DOHH2 (cell line): ENCODE measurements at regions not wholly inside any gene's neighbourhood (a gene's known extent, or its start where the extent isn't known, plus 50 kb on each side); places are given as distances from the start of the nearest gene placed in this dataset.

Experiments used
- CTCF ChIP-seq: fragments of 200-600 bp; sonication (generic); IDR thresholded peaks from one replicate; pipeline ENCODE4 v1.5.1; 2014; ENCODE audit warnings: antibody characterized with exemption, mild to moderate bottlenecking, low read depth, low read length; ENCODE audit not compliant: poor library complexity, severe bottlenecking
- EZH2phosphoT487 ChIP-seq: fragments of 200-600 bp; sonication (generic); IDR thresholded peaks from 2 replicates; pipeline ENCODE4 v1.6.1; 2017; ENCODE audit warnings: borderline replicate concordance, mild to moderate bottlenecking, antibody characterized with exemption, low read length, moderate library complexity, mixed read lengths

DNA sequence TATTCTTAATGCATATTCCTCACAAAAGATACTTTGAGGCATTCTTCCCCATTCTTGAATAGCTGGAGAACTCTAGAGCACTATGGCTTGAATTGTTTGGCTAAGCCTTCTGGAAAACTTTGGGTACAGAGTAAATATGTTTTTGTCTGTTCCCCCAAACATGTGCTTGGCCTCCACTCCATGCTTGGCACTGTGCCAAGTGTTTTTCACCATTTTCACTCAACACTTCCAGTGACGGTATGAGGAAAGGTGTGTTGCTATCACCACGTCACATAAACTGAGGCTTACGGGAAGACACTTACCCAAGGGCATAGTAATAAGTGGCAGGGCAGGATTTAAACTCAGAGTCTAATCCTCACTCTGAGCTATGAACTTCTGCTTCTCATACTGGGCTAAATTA is 318.2 kb downstream of the WDR11 start:
- no peak for TF ChIP-seq CTCF
- no peak for TF ChIP-seq EZH2phosphoT487
